Parathyroid adenoma (tissue), 2 donors: ENCODE measurements at regions not wholly inside any gene's neighbourhood (a gene's known extent, or its start where the extent isn't known, plus 50 kb on each side); places are given as distances from the start of the nearest gene placed in this dataset.

Experiments
- H2AFZ ChIP-seq: fragments of 300-600 bp; sonication (generic); one replicate; pipeline ENCODE4 v1.7.0; 2017; ENCODE audit warnings: antibody characterized with exemption, mild to moderate bottlenecking
- H3K27ac ChIP-seq: fragments of 300-600 bp; sonication (generic); one replicate; pipeline ENCODE4 v1.7.0; 2017
- H3K27me3 ChIP-seq: fragments of 300-600 bp; sonication (generic); one replicate; pipeline ENCODE4 v1.7.0; 2017; ENCODE audit warnings: low read length; ENCODE audit not compliant: control insufficient read depth, insufficient read depth
- H3K36me3 ChIP-seq: fragments of 300-600 bp; sonication (generic); one replicate; pipeline ENCODE4 v1.7.0; 2017; ENCODE audit warnings: low read length; ENCODE audit not compliant: control insufficient read depth, insufficient read depth
- H3K4me1 ChIP-seq: fragments of 300-600 bp; sonication (generic); one replicate; pipeline ENCODE4 v1.7.0; 2017; ENCODE audit warnings: control low read depth
- H3K4me2 ChIP-seq: fragments of 300-600 bp; sonication (generic); one replicate; pipeline ENCODE4 v1.7.0; 2017; ENCODE audit warnings: low read length
- H3K4me3 ChIP-seq: fragments of 300-600 bp; sonication (generic); one replicate; pipeline ENCODE4 v1.7.0; 2017; ENCODE audit warnings: low read depth, low read length
- H3K79me2 ChIP-seq: fragments of 300-600 bp; sonication (generic); one replicate; pipeline ENCODE4 v1.7.0; 2017; ENCODE audit warnings: control low read depth
- H3K9ac ChIP-seq: fragments of 300-600 bp; sonication (generic); one replicate; pipeline ENCODE4 v1.7.0; 2017; ENCODE audit warnings: mild to moderate bottlenecking
- H3K9me3 ChIP-seq: fragments of 300-600 bp; sonication (generic); one replicate; pipeline ENCODE4 v1.7.0; 2017; ENCODE audit warnings: low read length; ENCODE audit not compliant: control insufficient read depth
- CTCF ChIP-seq: fragments of 300-600 bp; sonication (generic); IDR thresholded peaks from one replicate; pipeline ENCODE4 v1.7.0; 2017; ENCODE audit warnings: antibody characterized with exemption, mild to moderate bottlenecking
- donor health status: primary hyperparathyroidism.

DNA sequence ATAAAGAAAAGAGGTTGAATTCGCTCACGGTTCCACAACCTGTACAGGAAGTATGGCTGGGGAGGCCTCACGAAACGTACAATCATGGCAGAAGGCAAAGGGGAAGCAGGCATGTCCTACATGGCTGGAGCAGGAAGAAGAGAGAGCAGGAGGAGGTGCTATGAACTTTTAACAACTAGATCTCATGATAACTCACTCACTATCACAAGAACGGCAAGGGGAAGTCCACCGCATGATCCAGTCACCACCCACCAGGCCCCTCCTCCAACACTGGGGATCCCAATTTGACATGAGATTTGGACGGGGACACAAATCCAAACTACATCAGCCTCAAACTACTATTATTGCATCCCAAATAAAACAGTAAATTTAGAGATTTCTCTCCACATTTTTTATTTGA lies 53.6 kb upstream of the CST7 start:
- Histone ChIP-seq H3K4me2 (no peak overlapping the region), H3K4me3 (no peak overlapping the region), H2AFZ (no peak overlapping the region), H3K4me1 (no peaks in the 10 kb centered on the region), H3K9me3 (no peaks in the 10 kb centered on the region), H3K27me3 (no peaks in the 10 kb centered on the region), H3K9ac (no peak overlapping the region), H3K27ac (no peak overlapping the region), H3K79me2 (no peaks in the 10 kb centered on the region), H3K36me3 (no peaks in the 10 kb centered on the region)
- TF ChIP-seq CTCF, result no peak

GRCh38 chr20:24895898-24896658 lies 53.0 kb upstream of the CST7 start:
- Histone ChIP-seq H3K9me3 (no peaks in the 10 kb centered on the region), H3K27ac (no peak overlapping the region), H3K4me2 (no peak overlapping the region), H3K4me3 (no peak overlapping the region), H3K4me1 (no peaks in the 10 kb centered on the region), H2AFZ (no peak overlapping the region), H3K9ac (no peak overlapping the region), H3K27me3 (no peaks in the 10 kb centered on the region), H3K36me3 (no peaks in the 10 kb centered on the region), H3K79me2 (no peaks in the 10 kb centered on the region)
- no peak for TF ChIP-seq CTCF

DNA sequence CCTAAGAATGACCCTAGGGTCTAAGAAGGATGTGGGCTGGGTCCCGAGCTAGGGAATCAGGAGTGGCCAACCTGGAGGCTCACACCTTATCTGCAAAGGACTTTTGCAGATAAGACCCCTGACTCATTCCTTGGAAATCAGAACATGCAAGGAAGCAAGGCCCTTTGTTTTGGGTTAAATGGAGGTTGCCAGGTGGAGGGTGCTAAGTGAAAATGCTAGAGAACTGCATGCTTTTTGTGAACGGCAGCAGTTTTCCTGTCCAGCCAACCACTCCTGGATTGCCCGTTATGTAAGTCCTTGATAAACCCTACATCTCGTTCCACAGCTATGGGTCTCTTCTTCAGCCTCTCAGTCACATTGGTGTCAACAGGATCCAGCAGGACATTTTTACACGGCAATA lies 52.1 kb upstream of the CST7 start:
- Histone ChIP-seq H3K9ac (no peak overlapping the region), H3K4me3 (no peak overlapping the region), H3K4me2 (no peak overlapping the region), H3K27me3 (no peaks in the 10 kb centered on the region), H2AFZ (no peak overlapping the region), H3K79me2 (no peaks in the 10 kb centered on the region), H3K4me1 (no peaks in the 10 kb centered on the region), H3K36me3 (no peaks in the 10 kb centered on the region), H3K9me3 (no peaks in the 10 kb centered on the region), H3K27ac (no peak overlapping the region)
- TF ChIP-seq CTCF, result no peak

DNA sequence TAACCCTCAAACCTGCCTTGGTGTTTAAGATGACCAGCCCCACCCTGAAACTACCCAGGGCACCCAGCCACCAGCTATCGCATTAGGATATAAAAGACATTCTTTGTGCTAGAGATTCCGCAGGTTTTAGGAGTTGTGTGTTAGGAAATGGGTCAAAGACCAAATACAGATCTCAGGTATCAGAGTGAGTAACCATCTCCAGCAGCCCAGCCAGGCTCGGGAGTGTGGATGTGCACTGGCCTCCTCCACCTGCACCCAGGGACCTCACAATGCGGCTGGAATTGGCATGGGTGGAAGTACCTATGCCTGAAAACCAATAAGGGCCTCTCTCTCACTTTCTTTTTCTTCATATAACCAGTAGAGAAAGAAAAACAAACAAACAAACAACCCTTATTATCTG lies 51.1 kb upstream of the CST7 start:
- no peaks in the 10 kb centered on the region for H3K79me2 ChIP-seq
- no peak overlapping the region for H3K4me2 ChIP-seq
- H3K9me3 ChIP-seq, result no peaks in the 10 kb centered on the region
- no peak overlapping the region for H3K4me3 ChIP-seq
- no peaks in the 10 kb centered on the region for H3K27me3 ChIP-seq
- no peak overlapping the region for H3K9ac ChIP-seq
- no peak overlapping the region for H3K27ac ChIP-seq
- no peak for TF ChIP-seq CTCF
- H3K4me1 ChIP-seq, result no peaks in the 10 kb centered on the region
- H3K36me3 ChIP-seq, result no peaks in the 10 kb centered on the region
- H2AFZ ChIP-seq, result no peak overlapping the region

DNA sequence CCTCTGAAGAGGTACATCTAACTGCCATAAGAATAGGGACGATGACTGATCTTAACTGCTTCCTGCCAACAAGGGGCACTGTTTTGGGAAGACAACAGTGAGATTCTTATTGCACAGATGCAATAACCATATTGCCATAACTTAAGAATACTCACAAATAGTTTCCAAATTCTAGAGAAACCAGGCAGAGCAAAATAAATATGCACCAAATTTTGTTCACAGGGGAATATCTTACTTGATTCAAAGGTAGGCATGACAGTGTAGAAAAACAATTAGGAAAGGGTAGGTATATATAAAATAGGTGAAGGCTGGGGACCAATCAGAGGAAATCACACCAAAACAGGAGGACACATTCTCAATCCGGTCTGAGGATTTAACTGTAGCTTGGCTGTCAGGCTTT lies 49.9 kb upstream of the CST7 start:
- Histone ChIP-seq H2AFZ (no peak overlapping the region), H3K79me2 (no peaks in the 10 kb centered on the region), H3K36me3 (no peaks in the 10 kb centered on the region), H3K27ac (no peak overlapping the region), H3K4me2 (no peak overlapping the region), H3K27me3 (no peaks in the 10 kb centered on the region), H3K4me1 (no peaks in the 10 kb centered on the region), H3K9me3 (no peaks in the 10 kb centered on the region), H3K4me3 (no peak overlapping the region), H3K9ac (no peak overlapping the region)
- TF ChIP-seq CTCF, result no peak
